ENCODE measurements at regions not wholly inside any gene's neighbourhood (a gene's known extent, or its start where the extent isn't known, plus 50 kb on each side); places are given as distances from the start of the nearest gene placed in this dataset.

- TF ChIP-seq CTCF (IDR thresholded peaks at IDR 0.05), result no peak
- TF ChIP-seq POLR2A (IDR thresholded peaks at IDR 0.05), result no peak
- no peak for TF ChIP-seq POLR2AphosphoS5 (IDR thresholded peaks at IDR 0.05)
Measured at GRCh38 chr6:66848244-66848953, 1141.4 kb upstream of the EYS start.

All from prostate gland (tissue), 2 donors.